Spinal cord (tissue), 9 donors: ENCODE measurements at regions not wholly inside any gene's neighbourhood (a gene's known extent, or its start where the extent isn't known, plus 50 kb on each side); places are given as distances from the start of the nearest gene placed in this dataset.

Experiments
- DNase-seq, 6 donors: peaks; one replicate each; pipeline versions ENCODE4 v3.0.0 to v3.0.0-alpha.2; 2013 to 2015; ENCODE audit warnings: low spot score in 6 of 6, low read depth in 4 of 6
- H3K27ac ChIP-seq: one replicate; pipeline ENCODE4 v1.5.1; 2013; ENCODE audit warnings: low read depth, low read length, control low read depth
- H3K27me3 ChIP-seq: one replicate; pipeline ENCODE4 v1.6.1; 2013; ENCODE audit warnings: low read length; ENCODE audit not compliant: control insufficient read depth, insufficient read depth
- H3K36me3 ChIP-seq: one replicate; pipeline ENCODE4 v1.6.1; 2013; ENCODE audit warnings: low read length; ENCODE audit not compliant: control insufficient read depth, insufficient read depth
- H3K4me1 ChIP-seq: one replicate; pipeline ENCODE4 v1.6.1; 2013; ENCODE audit warnings: low read length; ENCODE audit not compliant: control insufficient read depth, insufficient read depth
- H3K4me3 ChIP-seq: one replicate; pipeline ENCODE4 v1.5.1; 2013; ENCODE audit warnings: low read depth, low read length, control low read depth
- H3K9me3 ChIP-seq: one replicate; pipeline ENCODE4 v1.6.1; 2013; ENCODE audit warnings: low read length; ENCODE audit not compliant: control insufficient read depth, insufficient read depth
- WGBS: methylation state at CpG from one replicate; pipeline ENCODE4 v1.1.5; 2013; ENCODE audit warnings: missing lambda C conversion rate; ENCODE audit not compliant: insufficient coverage; 5-methylcytosine and 5-hydroxymethylcytosine counted together
- donor health status: healthy.

DNA sequence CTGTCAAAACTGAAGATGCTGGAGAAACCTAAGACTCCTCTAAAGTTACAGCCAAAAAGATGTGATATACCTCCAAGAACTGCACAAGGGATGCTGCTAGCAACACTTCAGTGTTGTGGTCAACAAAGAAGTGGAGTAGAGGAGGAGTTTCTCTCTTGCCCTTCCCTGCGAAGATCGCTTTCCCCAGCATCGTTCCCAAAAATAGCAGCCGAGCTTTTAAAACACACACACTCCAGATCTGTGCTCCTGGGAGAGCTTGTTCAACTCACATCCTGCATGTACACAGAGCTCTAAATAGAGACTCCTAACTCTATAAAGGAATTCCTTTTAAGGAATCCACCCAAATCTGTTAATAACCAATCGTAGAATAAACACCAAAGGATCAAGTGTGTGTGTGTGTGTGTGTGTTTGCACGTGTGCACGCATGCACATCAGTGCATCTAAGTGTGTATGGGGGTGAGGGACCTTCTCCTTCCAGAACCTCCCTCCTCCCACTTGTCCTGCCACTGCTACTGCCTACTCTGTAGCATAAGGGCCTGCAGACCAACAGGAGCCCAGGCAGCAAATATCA is 58.5 kb downstream of the PSMG1 start:
- Histone ChIP-seq H3K9me3 (peaks cover 1% of the 10 kb centered on the region), H3K4me3 (no peak overlapping the region), H3K27me3 (no peaks in the 10 kb centered on the region), H3K4me1 (peaks cover 5% of the 10 kb centered on the region), H3K27ac (no peak overlapping the region), H3K36me3 (no peaks in the 10 kb centered on the region)
- WGBS, result 58% methylated on average over 2 of the region's 7 CpGs
- DNase-seq, result no peak

DNA sequence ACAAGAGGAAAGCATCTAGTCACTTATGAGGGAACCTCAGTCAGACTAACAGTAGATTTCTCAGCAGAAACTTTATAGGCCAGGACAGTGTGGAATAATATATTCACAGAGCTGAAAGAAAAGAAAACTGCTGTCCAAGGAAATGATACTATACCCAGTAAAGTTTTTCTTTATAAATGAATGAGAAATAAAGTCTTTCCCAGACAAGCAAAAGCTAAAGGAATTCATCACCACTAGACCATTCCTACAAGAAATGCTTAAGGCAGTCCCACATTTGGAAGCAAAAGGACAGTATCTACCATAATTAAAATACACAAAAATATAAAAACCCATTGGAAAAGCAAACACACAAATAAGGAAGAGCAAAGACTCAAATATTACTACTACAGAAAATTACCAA is 59.9 kb downstream of the PSMG1 start:
- no peaks in the 10 kb centered on the region for H3K36me3 ChIP-seq
- no peak overlapping the region for H3K27ac ChIP-seq
- DNase-seq, result no peak
- H3K27me3 ChIP-seq, result no peaks in the 10 kb centered on the region
- peaks cover 1% of the 10 kb centered on the region for H3K9me3 ChIP-seq
- H3K4me1 ChIP-seq, result peaks cover 5% of the 10 kb centered on the region
- no peak overlapping the region for H3K4me3 ChIP-seq

DNA sequence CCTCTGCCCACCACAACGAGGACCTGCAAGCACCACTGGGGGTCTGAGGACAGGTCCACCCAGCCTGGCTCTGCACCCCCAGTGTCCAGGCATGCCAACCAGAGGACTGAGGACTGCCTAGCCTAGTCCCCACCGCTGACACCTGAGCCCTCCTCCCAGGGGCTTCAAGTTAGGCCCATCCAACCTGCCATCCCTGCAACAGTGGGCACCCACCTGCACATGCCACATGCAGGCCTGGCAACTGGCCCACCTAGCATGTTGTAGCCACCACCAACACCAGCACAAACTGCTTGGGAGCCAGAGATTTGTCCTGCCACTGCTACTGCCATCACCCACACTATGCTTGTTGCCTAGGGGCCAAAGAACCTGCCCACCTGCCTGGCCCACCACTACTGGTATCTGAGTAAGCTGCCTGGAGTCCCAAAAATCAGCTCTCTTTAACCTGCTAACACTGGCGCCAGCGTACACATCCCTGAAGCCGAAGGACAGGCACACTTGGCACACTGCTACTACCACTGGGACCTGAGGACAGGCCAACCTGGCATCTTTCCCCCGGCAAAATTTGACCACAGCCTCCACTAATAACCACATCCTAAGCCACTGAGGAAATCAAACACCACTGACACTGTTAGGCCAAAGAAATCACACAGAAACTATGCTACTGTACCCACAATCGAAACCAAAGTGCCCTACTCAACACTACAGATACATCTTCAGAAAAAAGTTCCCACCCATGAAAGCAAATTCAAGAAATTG is 61.5 kb downstream of the PSMG1 start:
- H3K27me3 ChIP-seq, result no peaks in the 10 kb centered on the region
- H3K9me3 ChIP-seq, result peaks cover 1% of the 10 kb centered on the region
- H3K27ac ChIP-seq, result no peak overlapping the region
- 97% methylated on average over 6 of the region's 7 CpGs for WGBS
- H3K4me1 ChIP-seq, result peaks cover 5% of the 10 kb centered on the region
- no peak overlapping the region for H3K4me3 ChIP-seq
- DNase-seq, result no peak
- no peaks in the 10 kb centered on the region for H3K36me3 ChIP-seq

DNA sequence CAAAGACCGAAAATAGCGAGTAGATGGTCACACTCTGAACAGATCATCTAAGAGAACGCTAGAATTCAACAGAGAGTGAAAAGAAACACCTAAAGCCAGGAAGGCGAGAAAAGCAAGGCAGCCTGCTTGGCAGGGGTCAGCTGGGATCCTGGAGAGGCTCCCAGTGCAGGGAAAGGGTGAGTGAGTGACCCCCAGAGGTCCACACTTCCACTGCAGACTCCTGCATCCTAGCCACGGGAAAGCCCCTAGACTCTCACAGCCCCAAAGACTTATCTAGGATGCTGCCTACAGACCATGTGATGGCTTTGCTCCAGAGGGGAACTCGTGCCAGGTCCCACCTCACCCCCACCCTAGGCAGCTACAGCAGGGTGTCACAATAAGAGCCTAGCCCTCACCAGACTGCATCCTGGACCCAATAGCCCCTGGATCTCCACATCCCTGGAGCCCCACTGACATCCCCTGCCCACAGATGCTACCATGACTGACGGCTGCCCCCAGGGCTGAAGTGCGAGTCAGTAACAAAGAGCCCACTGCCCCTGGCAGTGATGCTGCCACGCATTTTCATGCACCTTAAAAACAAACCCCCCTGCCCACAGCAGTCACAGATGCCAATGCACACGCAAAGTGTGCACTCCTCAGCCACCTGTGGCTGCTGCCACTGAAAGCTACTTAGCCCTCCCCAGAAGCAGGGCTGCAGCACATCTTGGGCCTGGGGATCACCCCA is 62.2 kb downstream of the PSMG1 start:
- Histone ChIP-seq H3K4me3 (no peak overlapping the region), H3K27me3 (no peaks in the 10 kb centered on the region), H3K9me3 (peaks cover 1% of the 10 kb centered on the region), H3K4me1 (peaks cover 4% of the 10 kb centered on the region), H3K27ac (no peak overlapping the region), H3K36me3 (no peaks in the 10 kb centered on the region)
- no peak for DNase-seq
- WGBS, result 70% methylated on average over 8 of the region's 10 CpGs

DNA sequence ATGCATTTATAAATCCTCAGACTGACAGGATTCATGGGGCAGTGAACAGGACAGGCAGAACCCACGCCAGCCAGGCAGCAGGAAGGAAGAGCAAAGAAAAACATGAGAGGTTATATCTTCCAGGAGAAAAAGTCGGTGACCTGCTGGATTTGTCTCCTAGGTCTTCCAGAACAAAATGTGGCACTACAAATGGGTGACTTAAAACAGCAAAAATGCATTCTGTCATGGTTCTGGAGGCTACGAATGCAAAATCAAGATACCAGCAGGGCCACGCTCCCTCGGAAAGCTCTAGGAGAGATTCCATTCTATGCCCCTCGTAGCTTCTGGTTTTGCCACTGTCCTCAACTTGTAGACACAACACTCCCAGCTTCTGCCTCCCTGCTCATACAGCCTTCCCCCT is 63.4 kb downstream of the PSMG1 start:
- Histone ChIP-seq H3K36me3 (no peaks in the 10 kb centered on the region), H3K4me3 (no peak overlapping the region), H3K27me3 (no peaks in the 10 kb centered on the region), H3K4me1 (peaks cover 4% of the 10 kb centered on the region), H3K27ac (no peak overlapping the region), H3K9me3 (peaks cover 1% of the 10 kb centered on the region)
- no peak for DNase-seq
- WGBS, result 87% methylated on average over 5 of the region's 6 CpGs

DNA sequence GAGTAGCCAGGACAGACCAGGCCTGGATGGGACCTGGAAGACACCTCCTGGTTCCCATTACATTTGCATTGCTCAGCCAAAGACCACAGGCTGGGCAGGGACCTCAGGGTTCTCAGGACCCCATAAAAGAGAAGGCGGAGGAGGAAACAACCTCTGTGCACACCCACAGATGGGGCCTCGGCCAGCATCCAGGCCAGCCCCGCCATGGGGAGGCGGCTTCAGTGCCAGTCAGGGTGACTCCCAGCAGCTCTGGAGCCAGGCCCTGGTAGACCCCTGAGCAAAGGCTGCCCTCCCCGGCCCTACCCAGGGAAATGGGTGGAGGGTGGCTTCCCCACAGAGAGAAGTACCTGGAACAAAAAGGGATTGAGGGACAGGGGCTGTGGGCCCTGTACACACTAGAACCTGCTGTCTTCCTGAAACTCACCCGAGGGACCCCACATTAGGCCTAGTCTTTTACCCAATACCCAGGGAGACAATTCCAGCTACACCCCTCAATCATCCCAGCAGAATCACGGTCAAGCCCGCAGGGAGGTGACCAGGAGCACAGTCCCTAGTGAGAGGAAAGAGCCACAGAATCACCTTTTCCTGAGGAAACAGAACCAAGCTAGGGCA is 64.5 kb downstream of the PSMG1 start:
- H3K36me3 ChIP-seq, result no peaks in the 10 kb centered on the region
- peaks cover under 1% of the 10 kb centered on the region for H3K9me3 ChIP-seq
- 100% methylated on average over 8 of the region's 8 CpGs for WGBS
- H3K4me1 ChIP-seq, result peaks cover 5% of the 10 kb centered on the region
- H3K4me3 ChIP-seq, result no peak overlapping the region
- no peak overlapping the region for H3K27ac ChIP-seq
- DNase-seq, result no peak
- H3K27me3 ChIP-seq, result no peaks in the 10 kb centered on the region

DNA sequence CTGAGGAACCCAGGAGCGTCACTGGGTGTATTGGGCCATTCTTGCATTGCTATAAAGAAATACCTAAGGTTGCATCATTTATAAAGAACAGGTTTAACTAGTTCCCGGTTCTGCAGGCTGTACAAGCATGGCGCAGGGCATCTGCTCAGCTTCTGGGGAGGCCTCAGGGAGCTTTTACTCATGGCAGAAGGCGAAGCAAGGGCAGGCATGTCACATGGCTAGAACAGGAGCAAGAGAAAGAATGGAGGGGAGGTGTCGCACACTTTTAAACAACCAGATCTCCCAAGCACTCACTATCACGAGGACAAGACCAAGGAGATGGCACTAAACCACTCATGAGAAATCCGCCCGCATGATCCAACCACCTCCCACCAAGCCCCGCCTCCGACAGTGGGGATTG is 65.2 kb downstream of the PSMG1 start:
- H3K4me1 ChIP-seq, result peaks cover 5% of the 10 kb centered on the region
- H3K9me3 ChIP-seq, result no peaks in the 10 kb centered on the region
- no peaks in the 10 kb centered on the region for H3K36me3 ChIP-seq
- H3K4me3 ChIP-seq, result no peak overlapping the region
- no peaks in the 10 kb centered on the region for H3K27me3 ChIP-seq
- 91% methylated on average over 6 of the region's 10 CpGs for WGBS
- DNase-seq, result no peak
- no peak overlapping the region for H3K27ac ChIP-seq

DNA sequence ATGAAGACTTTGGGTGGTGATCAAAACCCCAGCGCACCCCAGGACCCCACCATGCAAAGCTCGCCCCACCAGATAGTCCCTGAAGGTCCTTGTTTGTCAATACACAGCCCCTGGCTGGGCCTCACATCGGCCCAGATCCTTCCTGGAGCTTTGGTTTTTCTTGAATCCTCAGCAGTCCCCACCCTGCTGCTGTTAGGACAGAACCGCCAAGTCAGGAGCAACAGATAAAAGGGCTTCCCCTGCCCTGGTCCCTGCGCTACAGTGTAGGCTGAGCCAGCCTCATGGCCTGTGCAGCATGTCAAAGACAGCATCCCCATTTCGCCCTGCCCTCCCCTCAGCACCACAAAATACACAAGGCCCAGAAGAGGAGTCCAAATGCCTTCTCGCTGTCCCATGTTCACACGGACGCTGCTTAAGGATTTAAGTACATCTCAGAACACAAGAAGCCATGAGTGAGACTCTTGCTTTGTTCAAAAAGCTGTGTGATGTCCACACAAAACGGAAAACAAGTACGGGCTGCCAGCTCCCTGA is 65.7 kb downstream of the PSMG1 start:
- Histone ChIP-seq H3K36me3 (no peaks in the 10 kb centered on the region), H3K4me3 (no peak overlapping the region), H3K9me3 (no peaks in the 10 kb centered on the region), H3K27ac (no peak overlapping the region), H3K27me3 (no peaks in the 10 kb centered on the region), H3K4me1 (peaks cover 5% of the 10 kb centered on the region)
- no peak for DNase-seq
- WGBS, result 89% methylated on average over 9 of the region's 11 CpGs

DNA sequence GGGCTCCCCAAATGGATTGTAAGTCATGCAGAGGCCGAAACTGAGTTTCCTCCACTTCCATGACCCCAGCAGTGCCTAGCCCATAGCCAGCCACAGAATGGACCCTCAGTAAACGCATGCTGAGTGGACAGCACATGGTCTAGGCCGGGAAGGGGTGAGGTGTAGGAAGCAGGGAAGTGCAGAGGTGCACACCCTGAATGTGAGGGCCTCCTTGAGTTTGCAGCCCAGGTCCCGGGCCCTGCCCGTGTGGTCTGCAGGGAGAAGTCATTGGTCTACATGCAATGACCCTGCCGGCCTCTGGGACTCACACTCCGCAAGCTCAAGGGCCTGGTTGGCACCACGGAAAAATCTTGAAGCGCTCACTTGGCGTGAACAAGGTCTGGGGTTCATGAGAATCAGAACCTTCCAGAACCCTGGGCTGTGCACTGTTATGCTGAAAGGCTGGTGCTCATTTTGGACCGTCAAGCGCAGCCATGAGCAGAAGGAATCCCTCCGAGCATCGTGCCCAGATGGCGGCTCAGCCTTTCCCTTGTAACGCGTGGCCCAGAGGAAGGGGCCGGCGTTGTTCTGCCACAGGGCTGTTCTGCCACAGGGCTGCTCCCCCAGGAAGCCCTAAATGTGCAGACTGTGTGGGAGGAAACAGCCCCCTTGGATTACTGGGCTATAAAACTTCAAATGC is 66.4 kb downstream of the PSMG1 start:
- H3K36me3 ChIP-seq, result no peaks in the 10 kb centered on the region
- 93% methylated on average over 18 of the region's 19 CpGs for WGBS
- H3K4me3 ChIP-seq, result no peak overlapping the region
- H3K4me1 ChIP-seq, result peaks cover 5% of the 10 kb centered on the region
- DNase-seq, result no peak
- no peaks in the 10 kb centered on the region for H3K9me3 ChIP-seq
- H3K27ac ChIP-seq, result no peak overlapping the region
- no peaks in the 10 kb centered on the region for H3K27me3 ChIP-seq
